Spleen (tissue), 11 donors: ENCODE measurements at regions not wholly inside any gene's neighbourhood (a gene's known extent, or its start where the extent isn't known, plus 50 kb on each side); places are given as distances from the start of the nearest gene placed in this dataset.

Source experiments
- DNase-seq: peaks from one replicate; pipeline ENCODE4 v3.0.0-alpha.2; 2020
- H3K27ac ChIP-seq, 8 donors: fragments of 200-600 bp; sonication (generic) in 7 of 8; 1 replicate in 4 of 8; 2 replicates in 4 of 8; pipeline versions ENCODE4 v1.5.0 to v1.8.0; 2016 to 2021; ENCODE audit warnings: inconsistent platforms in 4 of 8, mild to moderate bottlenecking in 4 of 8, moderate library complexity in 1 of 8
- H3K27me3 ChIP-seq, 7 donors: fragments of 200-600 bp; sonication (generic) in 6 of 7; replicated peaks in 1 of 7; 1 replicate in 4 of 7; 2 replicates in 3 of 7; pipeline versions ENCODE4 v1.5.0 to v1.8.0; 2016 to 2021; ENCODE audit warnings: inconsistent platforms in 3 of 7, mild to moderate bottlenecking in 1 of 7
- H3K36me3 ChIP-seq, 6 donors: fragments of 200-600 bp; sonication (generic) in 5 of 6; 1 replicate in 4 of 6; 2 replicates in 2 of 6; pipeline versions ENCODE4 v1.5.0 to v1.8.0; 2016 to 2021; ENCODE audit warnings: inconsistent platforms in 2 of 6
- H3K4me1 ChIP-seq, 6 donors: fragments of 200-600 bp; sonication (generic) in 5 of 6; 1 replicate in 3 of 6; 2 replicates in 3 of 6; pipeline versions ENCODE4 v1.5.0 to v1.8.0; 2016 to 2021; ENCODE audit warnings: inconsistent platforms in 3 of 6
- H3K4me3 ChIP-seq, 8 donors: fragments of 200-600 bp; sonication (generic) in 7 of 8; 1 replicate in 4 of 8; 2 replicates in 4 of 8; pipeline versions ENCODE4 v1.5.0 to v1.8.0; 2016 to 2021; ENCODE audit warnings: inconsistent platforms in 4 of 8, mild to moderate bottlenecking in 4 of 8, moderate library complexity in 2 of 8
- H3K9me3 ChIP-seq, 8 donors: fragments of 200-600 bp; sonication (generic) in 7 of 8; 1 replicate in 4 of 8; 2 replicates in 4 of 8; pipeline versions ENCODE4 v1.5.0 to v1.8.0; 2016 to 2021; ENCODE audit warnings: inconsistent platforms in 4 of 8
- CTCF ChIP-seq, 11 experiments: fragments of 200-600 bp in 7 of 11; fragments of 450-650 bp in 4 of 11; sonication (generic) in 4 of 11; IDR thresholded peaks in 8 of 11; conservative IDR thresholded peaks in 3 of 11; 1 replicate in 7 of 11; 2 replicates in 4 of 11; pipeline versions ENCODE4 v1.4.0 to v1.8.0; 2016 to 2021; ENCODE audit warnings: antibody characterized with exemption in 11 of 11, inconsistent platforms in 4 of 11, mild to moderate bottlenecking in 1 of 11
- POLR2A ChIP-seq, 3 donors: fragments of 450-650 bp; IDR thresholded peaks; one replicate each; pipeline ENCODE4 v1.5.1; 2017; ENCODE audit warnings: antibody characterized with exemption in 3 of 3, mild to moderate bottlenecking in 1 of 3
- POLR2AphosphoS5 ChIP-seq, 3 donors: sonication (generic); formaldehyde crosslinking; IDR thresholded peaks; one replicate each; pipeline ENCODE4 v1.5.1; 2017; ENCODE audit warnings: antibody characterized with exemption in 3 of 3
- WGBS, 5 donors: extraction: QIAGEN DNeasy Blood & Tissue Kit in 3 of 5; methylation state at CpG; one replicate each; pipeline versions ENCODE4 v1.1.5 to v1.1.7; 2013 to 2018; 5-methylcytosine and 5-hydroxymethylcytosine counted together
- intact Hi-C: fragments of 100-400 bp; cut with DNase I; formaldehyde crosslinking; loops from one replicate; pipeline ENCODE4 v1.15.0; 2023; ENCODE audit warnings: low total_unique reads
- donor health status: healthy with polysubstance abuse.
- donor health status: DM: no; HTN: no; CAD: no; lungs with moderate emphysema.
- donor health status: DM: no; HTN: no; CAD: no.
- donor health status: Bipolar disorder and iron deficiency.
- donor health status: healthy.
- donor health status: DM: no; HTN: no; CAD: no.
- donor health status: DM: yes; HTN: yes; CAD: no.

DNA sequence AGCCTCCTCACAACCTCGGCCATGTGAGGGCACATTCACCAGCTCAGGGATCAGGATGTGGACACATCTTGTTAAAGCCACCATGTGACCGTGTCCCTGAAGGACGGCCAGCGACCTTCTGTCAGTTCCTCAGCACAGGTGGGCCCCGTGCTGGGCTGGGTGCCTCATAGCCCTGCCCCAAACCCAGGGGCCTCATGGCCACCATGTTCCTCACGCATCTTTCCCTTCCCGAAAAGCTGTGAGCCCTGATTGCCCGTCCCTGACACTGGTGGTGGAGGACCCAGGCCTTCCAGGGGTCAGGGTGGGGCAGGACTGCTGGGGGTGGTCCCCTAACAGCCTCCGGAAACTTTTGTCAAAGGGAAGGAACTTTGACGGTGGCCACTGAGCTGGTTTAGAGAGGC lies 60.1 kb upstream of the ADRA2C start:
- Histone ChIP-seq H3K4me1 (peaks cover 0 to 13% (median 0%) of the 10 kb centered on the region in 6 donors), H3K4me3 (peak overlapping the region in 1 of 8 donors; percentile 50), H3K27me3 (peaks cover 0 to 82% (median 19%) of the 10 kb centered on the region in 7 donors), H3K36me3 (no peaks in the 10 kb centered on the region), H3K9me3 (no peaks in the 10 kb centered on the region), H3K27ac (no peak overlapping the region)
- 70 to 90% (median 82%) methylated on average over 7 to 10 of the region's 10 CpGs for WGBS, 5 donors
- TF ChIP-seq POLR2A (IDR thresholded peaks at IDR 0.05) (no peak), CTCF (IDR thresholded peaks at IDR 0.05 in 8 of 11, conservative IDR thresholded peaks at IDR 0.05 in 3 of 11) (no peak), POLR2AphosphoS5 (IDR thresholded peaks at IDR 0.05) (no peak)
- intact Hi-C loops: no loop called here
- peak; percentile 45 for DNase-seq

- intact Hi-C loops: no loop called here
- TF ChIP-seq POLR2A (IDR thresholded peaks at IDR 0.05): no peak
- no peak for TF ChIP-seq POLR2AphosphoS5 (IDR thresholded peaks at IDR 0.05)
- no peak for TF ChIP-seq CTCF (IDR thresholded peaks at IDR 0.05 in 8 of 11, conservative IDR thresholded peaks at IDR 0.05 in 3 of 11)
- Histone ChIP-seq H3K9me3 (no peaks in the 10 kb centered on the region), H3K4me1 (peaks cover 0 to 13% (median 0%) of the 10 kb centered on the region in 6 donors), H3K27me3 (peaks cover 0 to 82% (median 20%) of the 10 kb centered on the region in 7 donors), H3K27ac (no peak overlapping the region), H3K36me3 (no peaks in the 10 kb centered on the region), H3K4me3 (peak overlapping the region in 1 of 8 donors; percentile 50)
- WGBS, 5 donors: 75 to 83% (median 76%) methylated on average over 18 to 20 of the region's 20 CpGs
- peak; percentile 61 for DNase-seq
Measured at GRCh38 chr4:3705236-3705987, 60.8 kb upstream of the ADRA2C start.

- Histone ChIP-seq H3K9me3 (no peaks in the 10 kb centered on the region), H3K4me3 (peak overlapping the region in 1 of 8 donors; percentile 50), H3K27me3 (peaks cover 0 to 86% (median 20%) of the 10 kb centered on the region in 7 donors), H3K27ac (no peak overlapping the region), H3K36me3 (no peaks in the 10 kb centered on the region), H3K4me1 (peaks cover 0 to 13% (median 0%) of the 10 kb centered on the region in 6 donors)
- peak; percentile 22 for DNase-seq
- 78 to 81% (median 78%) methylated on average over 10 of the region's 10 CpGs for WGBS, 5 donors
- TF ChIP-seq POLR2A (IDR thresholded peaks at IDR 0.05) (no peak), CTCF (IDR thresholded peaks at IDR 0.05 in 8 of 11, conservative IDR thresholded peaks at IDR 0.05 in 3 of 11) (no peak), POLR2AphosphoS5 (IDR thresholded peaks at IDR 0.05) (no peak)
- intact Hi-C loops: no loop called here
Measured at GRCh38 chr4:3704669-3705068, 61.5 kb upstream of the ADRA2C start.

GRCh38 chr4:3703677-3704521 lies 62.3 kb upstream of the ADRA2C start:
- 38 to 50% (median 45%) methylated on average over 27 to 29 of the region's 29 CpGs for WGBS, 5 donors
- peak; percentile 58 for DNase-seq
- no peaks in the 10 kb centered on the region for H3K9me3 ChIP-seq
- peak overlapping the region in 1 of 8 donors; percentile 50 for H3K4me3 ChIP-seq
- intact Hi-C loops: no loop called here
- no peak overlapping the region for H3K27ac ChIP-seq
- no peaks in the 10 kb centered on the region for H3K36me3 ChIP-seq
- H3K27me3 ChIP-seq: peaks cover 0 to 91% (median 20%) of the 10 kb centered on the region in 7 donors
- no peak for TF ChIP-seq CTCF (IDR thresholded peaks at IDR 0.05 in 8 of 11, conservative IDR thresholded peaks at IDR 0.05 in 3 of 11)
- TF ChIP-seq POLR2A (IDR thresholded peaks at IDR 0.05): no peak
- no peak for TF ChIP-seq POLR2AphosphoS5 (IDR thresholded peaks at IDR 0.05)
- peaks cover 0 to 13% (median 0%) of the 10 kb centered on the region in 6 donors for H3K4me1 ChIP-seq
